Putamen (tissue), 1 donor: ENCODE measurements at regions not wholly inside any gene's neighbourhood (a gene's known extent, or its start where the extent isn't known, plus 50 kb on each side); places are given as distances from the start of the nearest gene placed in this dataset.
"Not testable (repeated sequence)": the region's sequence is repeated elsewhere in the genome, so short reads cannot be mapped to it uniquely, and the experiment has no call there.

Experiments used
- DNase-seq: peaks from one replicate; pipeline ENCODE4 v3.0.0-alpha.2; 2016; ENCODE audit warnings: low spot score

GRCh38 chr2:109669731-109670130, 55.6 kb downstream of the SOWAHC start:
- no peak for DNase-seq

- no peak for DNase-seq
Observed at GRCh38 chr2:109670556-109671411, 56.6 kb downstream of the SOWAHC start.

- no peak for DNase-seq
Observed at GRCh38 chr2:109674894-109675534, 60.9 kb downstream of the SOWAHC start.

- DNase-seq, result no peak
Observed at GRCh38 chr2:109675666-109676345, 61.6 kb downstream of the SOWAHC start.

GRCh38 chr2:109676346-109676902, 62.3 kb downstream of the SOWAHC start:
- DNase-seq, result no peak

- DNase-seq, result not testable (repeated sequence)
Observed at GRCh38 chr2:109677121-109677731, 63.1 kb downstream of the SOWAHC start.

GRCh38 chr2:109677835-109678580, 63.8 kb downstream of the SOWAHC start:
- DNase-seq, result no peak

- DNase-seq, result not testable (repeated sequence)
Observed at GRCh38 chr2:109678724-109679201, 64.6 kb downstream of the SOWAHC start.

- no peak for DNase-seq
Observed at GRCh38 chr2:109679225-109679624, 65.1 kb downstream of the SOWAHC start.

- DNase-seq, result no peak
Observed at GRCh38 chr2:109679626-109680025, 65.5 kb downstream of the SOWAHC start.

- no peak for DNase-seq
Observed at GRCh38 chr2:109680523-109681297, 66.5 kb downstream of the SOWAHC start.

GRCh38 chr2:109681633-109682380, 67.6 kb downstream of the SOWAHC start:
- DNase-seq, result no peak

GRCh38 chr2:109683452-109683851, 69.3 kb downstream of the SOWAHC start:
- DNase-seq, result no peak

GRCh38 chr2:109685453-109685852, 71.3 kb downstream of the SOWAHC start:
- no peak for DNase-seq

GRCh38 chr2:109686921-109687320, 72.8 kb downstream of the SOWAHC start:
- DNase-seq, result no peak

- DNase-seq, result no peak
Observed at GRCh38 chr2:109689182-109689930, 75.2 kb downstream of the SOWAHC start.

GRCh38 chr2:109689973-109690372, 75.8 kb downstream of the SOWAHC start:
- no peak for DNase-seq

GRCh38 chr2:109690457-109690821, 76.3 kb downstream of the SOWAHC start:
- no peak for DNase-seq
